Neural cell (in vitro differentiated cells): ENCODE measurements at regions not wholly inside any gene's neighbourhood (a gene's known extent, or its start where the extent isn't known, plus 50 kb on each side); places are given as distances from the start of the nearest gene placed in this dataset.

Experiments
- EP300 ChIP-seq: fragments of 450-650 bp; conservative IDR thresholded peaks from 2 replicates; pipeline ENCODE4 v1.6.1; 2014; ENCODE audit warnings: antibody characterized with exemption, mild to moderate bottlenecking, moderate library complexity; ENCODE audit not compliant: poor library complexity, severe bottlenecking
- EZH2 ChIP-seq: fragments of 200-600, 300-800 bp; shearing (Covaris generic), sonication (generic); IDR thresholded peaks from 2 replicates; pipeline ENCODE4 v1.6.1; 2014; ENCODE audit warnings: antibody characterized with exemption, low read length, borderline replicate concordance, mild to moderate bottlenecking; ENCODE audit not compliant: insufficient read depth, poor library complexity, severe bottlenecking
- POLR2AphosphoS5 ChIP-seq: IDR thresholded peaks from 2 replicates; pipeline ENCODE4 v1.6.1; 2012
- TF ChIP-seq, protein P1 (sequence below): IDR thresholded peaks from 2 replicates; pipeline ENCODE4 v1.6.1; 2012; ENCODE audit warnings: borderline replicate concordance
- TF ChIP-seq, protein P2 (sequence below): fragments of 450-650 bp; IDR thresholded peaks from 2 replicates; pipeline ENCODE4 v1.5.1; 2014; ENCODE audit warnings: antibody characterized with exemption, mild to moderate bottlenecking, moderate library complexity; ENCODE audit not compliant: poor library complexity, severe bottlenecking

DNA sequence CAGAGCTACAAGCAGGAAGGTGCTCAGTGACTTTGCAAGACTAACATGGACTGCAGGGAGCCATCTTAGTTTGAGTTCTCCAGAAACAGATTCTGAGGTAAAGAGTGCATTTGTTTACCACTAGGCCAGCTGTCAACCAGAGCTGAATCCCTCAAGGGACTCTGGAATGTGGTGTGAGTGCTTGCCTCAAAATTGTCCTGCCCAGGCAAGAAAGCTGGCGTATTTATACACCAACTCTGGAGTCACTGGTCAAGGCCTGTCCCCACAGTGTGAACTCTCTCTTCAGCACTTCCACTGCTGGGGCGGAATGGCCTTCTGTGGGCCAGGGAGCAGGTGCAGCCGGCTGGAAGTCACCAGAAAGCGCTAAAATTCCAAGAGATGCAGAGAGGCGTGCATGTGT is 139.2 kb upstream of the TBCA start:
- TF ChIP-seq, protein P1, sequence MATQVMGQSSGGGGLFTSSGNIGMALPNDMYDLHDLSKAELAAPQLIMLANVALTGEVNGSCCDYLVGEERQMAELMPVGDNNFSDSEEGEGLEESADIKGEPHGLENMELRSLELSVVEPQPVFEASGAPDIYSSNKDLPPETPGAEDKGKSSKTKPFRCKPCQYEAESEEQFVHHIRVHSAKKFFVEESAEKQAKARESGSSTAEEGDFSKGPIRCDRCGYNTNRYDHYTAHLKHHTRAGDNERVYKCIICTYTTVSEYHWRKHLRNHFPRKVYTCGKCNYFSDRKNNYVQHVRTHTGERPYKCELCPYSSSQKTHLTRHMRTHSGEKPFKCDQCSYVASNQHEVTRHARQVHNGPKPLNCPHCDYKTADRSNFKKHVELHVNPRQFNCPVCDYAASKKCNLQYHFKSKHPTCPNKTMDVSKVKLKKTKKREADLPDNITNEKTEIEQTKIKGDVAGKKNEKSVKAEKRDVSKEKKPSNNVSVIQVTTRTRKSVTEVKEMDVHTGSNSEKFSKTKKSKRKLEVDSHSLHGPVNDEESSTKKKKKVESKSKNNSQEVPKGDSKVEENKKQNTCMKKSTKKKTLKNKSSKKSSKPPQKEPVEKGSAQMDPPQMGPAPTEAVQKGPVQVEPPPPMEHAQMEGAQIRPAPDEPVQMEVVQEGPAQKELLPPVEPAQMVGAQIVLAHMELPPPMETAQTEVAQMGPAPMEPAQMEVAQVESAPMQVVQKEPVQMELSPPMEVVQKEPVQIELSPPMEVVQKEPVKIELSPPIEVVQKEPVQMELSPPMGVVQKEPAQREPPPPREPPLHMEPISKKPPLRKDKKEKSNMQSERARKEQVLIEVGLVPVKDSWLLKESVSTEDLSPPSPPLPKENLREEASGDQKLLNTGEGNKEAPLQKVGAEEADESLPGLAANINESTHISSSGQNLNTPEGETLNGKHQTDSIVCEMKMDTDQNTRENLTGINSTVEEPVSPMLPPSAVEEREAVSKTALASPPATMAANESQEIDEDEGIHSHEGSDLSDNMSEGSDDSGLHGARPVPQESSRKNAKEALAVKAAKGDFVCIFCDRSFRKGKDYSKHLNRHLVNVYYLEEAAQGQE = no peak
- TF ChIP-seq, protein P2, sequence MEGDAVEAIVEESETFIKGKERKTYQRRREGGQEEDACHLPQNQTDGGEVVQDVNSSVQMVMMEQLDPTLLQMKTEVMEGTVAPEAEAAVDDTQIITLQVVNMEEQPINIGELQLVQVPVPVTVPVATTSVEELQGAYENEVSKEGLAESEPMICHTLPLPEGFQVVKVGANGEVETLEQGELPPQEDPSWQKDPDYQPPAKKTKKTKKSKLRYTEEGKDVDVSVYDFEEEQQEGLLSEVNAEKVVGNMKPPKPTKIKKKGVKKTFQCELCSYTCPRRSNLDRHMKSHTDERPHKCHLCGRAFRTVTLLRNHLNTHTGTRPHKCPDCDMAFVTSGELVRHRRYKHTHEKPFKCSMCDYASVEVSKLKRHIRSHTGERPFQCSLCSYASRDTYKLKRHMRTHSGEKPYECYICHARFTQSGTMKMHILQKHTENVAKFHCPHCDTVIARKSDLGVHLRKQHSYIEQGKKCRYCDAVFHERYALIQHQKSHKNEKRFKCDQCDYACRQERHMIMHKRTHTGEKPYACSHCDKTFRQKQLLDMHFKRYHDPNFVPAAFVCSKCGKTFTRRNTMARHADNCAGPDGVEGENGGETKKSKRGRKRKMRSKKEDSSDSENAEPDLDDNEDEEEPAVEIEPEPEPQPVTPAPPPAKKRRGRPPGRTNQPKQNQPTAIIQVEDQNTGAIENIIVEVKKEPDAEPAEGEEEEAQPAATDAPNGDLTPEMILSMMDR = no peak
- no peak for TF ChIP-seq EP300
- TF ChIP-seq EZH2 = no peak
- TF ChIP-seq POLR2AphosphoS5 = no peak
